Common myeloid progenitor, CD34-positive (primary cell): ENCODE measurements at regions not wholly inside any gene's neighbourhood (a gene's known extent, or its start where the extent isn't known, plus 50 kb on each side); places are given as distances from the start of the nearest gene placed in this dataset.

ENCODE experiments used
- CTCF ChIA-PET: fragments of 350-600 bp; sonication (Branson Sonifier 250); formaldehyde crosslinking; loops from one replicate; lab custom pipeline; 2021; ENCODE audit warnings: antibody characterized with exemption; lab: Charles Lee
- POLR2A ChIA-PET: fragments of 350-600 bp; sonication (Branson Sonifier 250); formaldehyde crosslinking; loops from one replicate; lab custom pipeline; 2021; ENCODE audit warnings: antibody characterized with exemption; lab: Charles Lee
- DNase-seq, 3 donors: peaks; one replicate each; pipeline versions ENCODE4 v3.0.0 to v3.0.0-alpha.2; 2013
- H3K27ac ChIP-seq, 2 experiments: 1 replicate in 1 of 2; 2 replicates in 1 of 2; pipeline ENCODE4 v1.7.0; 2013; ENCODE audit warnings: inconsistent platforms in 2 of 2, low read length in 2 of 2, mild to moderate bottlenecking in 2 of 2, low read depth in 1 of 2, moderate library complexity in 1 of 2; ENCODE audit not compliant: severe bottlenecking in 2 of 2, insufficient read depth in 1 of 2, poor library complexity in 1 of 2
- H3K27me3 ChIP-seq, 5 experiments: replicated peaks in 2 of 5; 1 replicate in 3 of 5; 2 replicates in 2 of 5; pipeline versions ENCODE4 v1.6.1 to v1.7.0; 2013; ENCODE audit warnings: low read length in 4 of 5, mild to moderate bottlenecking in 2 of 5, moderate library complexity in 2 of 5, inconsistent platforms in 1 of 5; ENCODE audit not compliant: insufficient read depth in 5 of 5, control insufficient read depth in 4 of 5
- H3K36me3 ChIP-seq, 4 experiments: 1 replicate in 2 of 4; 2 replicates in 2 of 4; pipeline versions ENCODE4 v1.6.1 to v1.7.0; 2013; ENCODE audit warnings: low read length in 3 of 4, control low read depth in 1 of 4, mild to moderate bottlenecking in 1 of 4; ENCODE audit not compliant: control insufficient read depth in 4 of 4, insufficient read depth in 4 of 4
- H3K4me1 ChIP-seq, 4 experiments: 1 replicate in 3 of 4; 2 replicates in 1 of 4; pipeline versions ENCODE4 v1.6.1 to v1.7.1; 2013; ENCODE audit warnings: low read length in 3 of 4, mild to moderate bottlenecking in 3 of 4, control low read depth in 1 of 4, inconsistent platforms in 1 of 4, moderate library complexity in 1 of 4; ENCODE audit not compliant: control insufficient read depth in 4 of 4, insufficient read depth in 4 of 4; ENCODE audit errors: control extremely low read depth in 1 of 4
- H3K4me3 ChIP-seq, 7 experiments: 1 replicate in 4 of 7; 2 replicates in 3 of 7; pipeline versions ENCODE4 v1.5.1 to v1.7.0; 2013; ENCODE audit warnings: mild to moderate bottlenecking in 7 of 7, low read length in 6 of 7, moderate library complexity in 6 of 7, inconsistent platforms in 2 of 7, low read depth in 2 of 7, control low read depth in 1 of 7; ENCODE audit not compliant: insufficient read depth in 4 of 7, control insufficient read depth in 1 of 7; ENCODE audit errors: extremely low read depth in 1 of 7
- H3K9me3 ChIP-seq, 5 experiments: 1 replicate in 4 of 5; 2 replicates in 1 of 5; pipeline versions ENCODE4 v1.6.1 to v1.7.1; 2013; ENCODE audit warnings: low read length in 4 of 5, mild to moderate bottlenecking in 2 of 5, inconsistent platforms in 1 of 5, low read depth in 1 of 5, moderate library complexity in 1 of 5; ENCODE audit not compliant: control insufficient read depth in 4 of 5, insufficient read depth in 2 of 5; ENCODE audit errors: control extremely low read depth in 1 of 5
- WGBS: methylation state at CpG from one replicate; pipeline ENCODE4 v1.1.5; 2013; ENCODE audit not compliant: insufficient coverage; 5-methylcytosine and 5-hydroxymethylcytosine counted together

DNA sequence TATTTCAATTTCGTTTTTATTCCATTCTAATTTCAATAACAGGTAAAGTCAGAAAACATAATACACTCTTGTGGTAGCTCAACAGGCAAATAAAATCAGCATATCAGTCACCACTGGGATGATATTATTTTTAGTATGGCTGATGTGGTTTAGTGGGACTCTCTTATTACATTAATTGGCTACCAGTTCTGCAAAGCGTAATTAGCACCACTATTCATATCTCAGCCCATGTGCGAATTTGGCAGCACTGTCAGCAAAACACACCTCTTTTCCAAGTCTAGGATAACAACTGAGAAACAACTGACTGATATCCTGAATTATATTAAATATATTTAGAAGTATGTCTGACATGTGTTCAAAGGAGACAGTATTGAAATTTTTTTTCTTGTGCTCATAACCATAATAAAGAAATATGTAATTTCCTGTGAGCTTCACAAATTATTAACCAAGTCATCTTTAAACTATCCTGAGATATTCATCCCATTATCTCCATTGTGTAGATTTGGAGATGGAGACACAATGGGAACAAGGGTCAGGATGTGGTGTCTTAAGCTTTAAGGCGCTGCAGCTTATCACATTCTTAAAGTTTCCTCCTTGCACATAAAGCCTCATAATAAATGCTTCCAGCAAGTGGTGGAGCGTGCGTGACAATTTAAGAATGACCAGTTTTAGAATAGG, 212.4 kb downstream of the TLE1 start:
- no peaks in the 10 kb centered on the region for H3K36me3 ChIP-seq
- H3K27me3 ChIP-seq = no peaks in the 10 kb centered on the region
- ChIA-PET POLR2A (no interaction called here), CTCF (interaction anchor here (0.7 kb wide), 1 partner anchor 76 kb away, joined by 3 read pairs; no protein-coding TSS in a partner anchor)
- no peak overlapping the region for H3K4me3 ChIP-seq
- H3K9me3 ChIP-seq = peaks cover 0 to 2% (median 0%) of the 10 kb centered on the region in 5 experiments
- WGBS = no CpG with 5 or more reads among the region's 6 CpGs
- H3K4me1 ChIP-seq = no peaks in the 10 kb centered on the region
- no peak for DNase-seq
- H3K27ac ChIP-seq = no peak overlapping the region

DNA sequence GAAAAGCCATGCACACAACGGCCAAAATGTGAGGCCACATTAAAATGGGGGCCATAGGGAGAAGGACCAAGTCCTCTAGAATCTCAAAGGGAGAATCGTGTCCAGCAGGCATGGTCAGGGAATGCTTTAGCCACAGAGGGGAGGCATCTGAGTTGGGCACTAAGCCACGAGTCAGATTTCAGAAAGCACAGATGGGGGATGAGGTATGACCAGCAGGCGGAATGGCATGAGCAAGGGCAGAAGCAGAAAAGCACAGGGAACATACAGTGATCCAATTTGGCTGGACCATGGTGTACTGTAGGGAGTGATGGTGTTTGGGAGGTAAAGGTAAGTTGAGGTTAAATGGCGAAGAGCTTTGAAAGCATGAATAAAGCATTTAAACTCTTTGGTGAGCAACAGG, 214.6 kb downstream of the TLE1 start:
- H3K4me3 ChIP-seq = no peak overlapping the region
- H3K4me1 ChIP-seq = no peaks in the 10 kb centered on the region
- H3K9me3 ChIP-seq = peaks cover 0 to 2% (median 0%) of the 10 kb centered on the region in 5 experiments
- 90% methylated on average over 5 of the region's 5 CpGs for WGBS
- no peak for DNase-seq
- CTCF ChIA-PET = no interaction called here
- H3K27ac ChIP-seq = no peak overlapping the region
- no peaks in the 10 kb centered on the region for H3K27me3 ChIP-seq
- H3K36me3 ChIP-seq = no peaks in the 10 kb centered on the region
- POLR2A ChIA-PET = no interaction called here

DNA sequence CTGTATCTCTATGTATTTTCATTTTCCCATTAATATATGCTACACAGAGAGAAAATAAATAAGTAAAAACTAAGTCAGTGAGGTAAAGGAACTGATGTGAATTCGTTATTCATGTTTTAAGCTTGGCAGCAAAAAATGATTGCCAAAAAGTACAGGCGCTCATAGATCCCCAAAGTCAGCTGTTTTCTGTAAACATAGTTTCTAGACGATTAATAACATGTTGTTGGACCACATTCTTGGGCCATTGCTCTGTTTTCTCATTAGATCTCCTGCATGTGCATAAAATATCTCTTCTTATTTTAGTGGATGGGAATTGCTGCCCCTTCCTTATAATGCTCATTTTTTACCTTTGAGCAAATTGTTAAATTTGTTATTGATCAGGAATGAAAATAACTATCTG, 215.2 kb downstream of the TLE1 start:
- DNase-seq = no peak
- no peak overlapping the region for H3K27ac ChIP-seq
- CTCF ChIA-PET = no interaction called here
- peaks cover 0 to 2% (median 0%) of the 10 kb centered on the region in 5 experiments for H3K9me3 ChIP-seq
- WGBS = no CpG with 5 or more reads among the region's 3 CpGs
- POLR2A ChIA-PET = no interaction called here
- no peak overlapping the region for H3K4me3 ChIP-seq
- no peaks in the 10 kb centered on the region for H3K4me1 ChIP-seq
- H3K36me3 ChIP-seq = no peaks in the 10 kb centered on the region
- H3K27me3 ChIP-seq = no peaks in the 10 kb centered on the region

DNA sequence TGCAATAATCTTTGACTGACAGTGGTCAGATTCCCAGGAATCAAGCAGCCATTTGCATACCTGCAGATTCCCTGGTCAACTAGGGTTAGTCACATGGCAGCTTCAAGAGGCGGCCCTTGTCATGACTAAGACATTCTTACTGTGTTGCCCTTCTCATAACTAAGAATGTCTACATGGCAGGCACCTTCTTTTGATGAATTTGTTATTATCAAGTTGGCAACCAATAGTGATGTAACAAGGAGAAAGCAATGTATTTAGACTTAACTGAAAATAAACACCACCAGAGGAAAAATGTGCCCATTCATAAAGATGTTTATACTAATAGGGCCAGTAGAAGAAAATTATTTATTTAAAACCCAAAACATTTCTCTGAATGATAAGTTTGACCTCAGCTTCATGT, 215.6 kb downstream of the TLE1 start:
- Histone ChIP-seq H3K36me3 (no peaks in the 10 kb centered on the region), H3K9me3 (peaks cover 0 to 2% (median 0%) of the 10 kb centered on the region in 5 experiments), H3K4me1 (no peaks in the 10 kb centered on the region), H3K27me3 (no peaks in the 10 kb centered on the region), H3K27ac (no peak overlapping the region), H3K4me3 (no peak overlapping the region)
- ChIA-PET CTCF (no interaction called here), POLR2A (no interaction called here)
- DNase-seq = no peak
- WGBS = 86% methylated on average over 1 of the region's 1 CpG

DNA sequence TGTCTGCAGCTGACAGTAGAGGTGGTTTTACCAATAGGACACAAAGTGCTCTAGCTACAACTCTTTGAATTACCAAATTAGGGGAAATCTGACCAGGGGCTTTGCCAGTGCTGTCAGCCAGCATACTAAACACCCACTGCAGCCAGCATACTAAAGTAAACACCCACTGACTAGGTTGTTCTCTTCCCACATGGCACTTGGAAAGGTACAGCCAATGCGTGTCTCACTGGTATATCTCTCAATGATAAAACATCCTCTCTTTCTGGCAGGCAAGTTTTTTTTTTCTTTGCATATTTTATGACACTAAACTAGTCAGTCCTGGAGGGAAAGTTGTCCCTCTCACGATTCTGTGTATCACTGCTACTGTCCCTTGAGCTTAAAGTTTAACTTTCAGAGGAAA, 216.1 kb downstream of the TLE1 start:
- H3K4me1 ChIP-seq = no peaks in the 10 kb centered on the region
- ChIA-PET CTCF (no interaction called here), POLR2A (no interaction called here)
- H3K27me3 ChIP-seq = no peaks in the 10 kb centered on the region
- H3K27ac ChIP-seq = no peak overlapping the region
- H3K36me3 ChIP-seq = no peaks in the 10 kb centered on the region
- peaks cover 0 to 2% (median 0%) of the 10 kb centered on the region in 5 experiments for H3K9me3 ChIP-seq
- H3K4me3 ChIP-seq = no peak overlapping the region
- WGBS = 100% methylated on average over 2 of the region's 2 CpGs
- DNase-seq = no peak

DNA sequence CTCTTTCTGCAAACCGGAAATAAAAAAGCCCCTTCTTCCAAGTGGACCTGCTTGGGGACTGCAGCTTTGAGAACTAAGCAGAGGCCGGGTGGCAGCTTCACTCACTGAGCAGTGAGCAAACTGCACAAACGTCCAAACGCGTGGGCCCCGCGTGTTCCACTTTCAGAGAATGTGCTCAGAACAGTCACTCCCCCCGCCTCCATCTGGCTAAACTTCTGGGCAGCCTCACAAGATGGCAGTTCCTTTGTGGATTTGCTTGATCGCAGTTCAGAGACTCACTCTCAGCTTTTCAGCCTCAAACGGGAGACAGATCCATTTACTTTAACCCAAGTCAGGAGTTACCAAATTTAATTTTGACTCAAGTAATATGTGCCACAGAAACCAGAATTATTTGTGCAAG, 216.6 kb downstream of the TLE1 start:
- Histone ChIP-seq H3K4me3 (no peak overlapping the region), H3K4me1 (no peaks in the 10 kb centered on the region), H3K27ac (no peak overlapping the region), H3K9me3 (peaks cover 0 to 2% (median 0%) of the 10 kb centered on the region in 5 experiments), H3K27me3 (peaks cover 0 to 2% (median 0%) of the 10 kb centered on the region in 5 experiments), H3K36me3 (no peaks in the 10 kb centered on the region)
- WGBS = 92% methylated on average over 10 of the region's 10 CpGs
- ChIA-PET POLR2A (no interaction called here), CTCF (no interaction called here)
- DNase-seq = no peak

DNA sequence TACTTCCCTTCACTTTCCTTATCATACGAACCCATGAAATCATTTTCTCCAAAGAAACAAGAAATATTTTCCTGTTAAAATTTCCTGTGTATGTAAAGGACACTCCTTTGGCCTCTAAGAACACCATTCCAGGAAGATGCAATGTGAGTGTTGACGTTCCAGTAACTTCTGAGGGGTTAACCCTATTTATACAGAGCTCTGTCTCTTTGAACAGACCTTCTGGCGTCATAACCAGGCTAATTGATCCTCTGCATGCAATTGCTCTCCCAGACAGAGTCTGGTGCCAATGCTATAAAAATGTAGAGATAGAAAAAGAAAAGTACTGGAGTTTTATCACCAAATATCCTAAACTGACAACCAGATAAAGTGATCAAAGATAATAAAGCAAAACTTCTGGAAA, 218.5 kb downstream of the TLE1 start:
- 75% methylated on average over 1 of the region's 3 CpGs for WGBS
- Histone ChIP-seq H3K4me3 (no peak overlapping the region), H3K36me3 (no peaks in the 10 kb centered on the region), H3K4me1 (peaks cover 0 to 1% (median 0%) of the 10 kb centered on the region in 4 experiments), H3K27me3 (peaks cover 0 to 2% (median 0%) of the 10 kb centered on the region in 5 experiments), H3K9me3 (peaks cover 0 to 2% (median 0%) of the 10 kb centered on the region in 5 experiments), H3K27ac (no peak overlapping the region)
- POLR2A ChIA-PET = no interaction called here
- DNase-seq = no peak
- CTCF ChIA-PET = interaction anchor here (1.1 kb wide), 1 partner anchor 25 kb away, joined by 3 read pairs; no protein-coding TSS in a partner anchor
